ENCODE measurements at regions not wholly inside any gene's neighbourhood (a gene's known extent, or its start where the extent isn't known, plus 50 kb on each side); places are given as distances from the start of the nearest gene placed in this dataset.
A peak's percentile ranks its signal among the peaks of the same experiment; 100 is the strongest.

GRCh38 chr3:188001926-188002325 lies 152.0 kb upstream of the LPP start:
- TF ChIP-seq CTCF (IDR thresholded peaks at IDR 0.05; ENCODE audit: insufficient read depth, low read depth, low read length, missing control alignments), result no peak
- no peak for DNase-seq (ENCODE audit: low read depth)
- H3K4me3 ChIP-seq (ENCODE audit: low read length), result no peak overlapping the region

GRCh38 chr3:188002626-188003138 lies 151.3 kb upstream of the LPP start:
- no peak overlapping the region for H3K4me3 ChIP-seq (ENCODE audit: low read length)
- no peak for TF ChIP-seq CTCF (IDR thresholded peaks at IDR 0.05; ENCODE audit: insufficient read depth, low read depth, low read length, missing control alignments)
- no peak for DNase-seq (ENCODE audit: low read depth)

GRCh38 chr3:188003188-188004171 lies 150.5 kb upstream of the LPP start:
- no peak overlapping the region for H3K4me3 ChIP-seq (ENCODE audit: low read length)
- DNase-seq (ENCODE audit: low read depth), result peak; percentile 20

GRCh38 chr3:188006726-188007393 lies 147.1 kb upstream of the LPP start:
- peak; percentile 37 for DNase-seq (ENCODE audit: low read depth)
- TF ChIP-seq CTCF (IDR thresholded peaks at IDR 0.05; ENCODE audit: insufficient read depth, low read depth, low read length, missing control alignments), result no peak
- H3K4me3 ChIP-seq (ENCODE audit: low read length), result no peak overlapping the region

More at GRCh38 chr3:188003188-188004171, 150.5 kb upstream of the LPP start:
- no peak for TF ChIP-seq CTCF (IDR thresholded peaks at IDR 0.05; ENCODE audit: insufficient read depth, low read depth, low read length, missing control alignments)

- DNase-seq (ENCODE audit: low read depth), result no peak
- TF ChIP-seq CTCF (IDR thresholded peaks at IDR 0.05; ENCODE audit: insufficient read depth, low read depth, low read length, missing control alignments), result no peak
- no peak overlapping the region for H3K4me3 ChIP-seq (ENCODE audit: low read length)
These were observed 146.1 kb upstream of the LPP start for GRCh38 chr3:188007897-188008296.

GRCh38 chr3:188008582-188009213 lies 145.3 kb upstream of the LPP start:
- TF ChIP-seq CTCF (IDR thresholded peaks at IDR 0.05; ENCODE audit: insufficient read depth, low read depth, low read length, missing control alignments), result no peak
- peak; percentile 24 for DNase-seq (ENCODE audit: low read depth)
- H3K4me3 ChIP-seq (ENCODE audit: low read length), result no peak overlapping the region
